C4-2B (cell line): ENCODE measurements at regions not wholly inside any gene's neighbourhood (a gene's known extent, or its start where the extent isn't known, plus 50 kb on each side); places are given as distances from the start of the nearest gene placed in this dataset.
A peak's percentile ranks its signal among the peaks of the same experiment; 100 is the strongest.

Experiments used
- H3K27ac ChIP-seq: fragments of 450-650 bp; 2 replicates; pipeline ENCODE4 v1.5.1; 2017
- CTCF ChIP-seq: fragments of 450-650 bp; conservative IDR thresholded peaks from 2 replicates; pipeline ENCODE4 v1.5.1; 2017; ENCODE audit warnings: mild to moderate bottlenecking
- ZFX ChIP-seq: fragments of 450-650 bp; IDR thresholded peaks from 2 replicates; pipeline ENCODE4 v1.6.1; 2017

- no peak overlapping the region for H3K27ac ChIP-seq
- TF ChIP-seq ZFX (no peak), CTCF (no peak)
These were observed 1065.8 kb upstream of the MIR17HG start for GRCh38 chr13:90281709-90282108.

DNA sequence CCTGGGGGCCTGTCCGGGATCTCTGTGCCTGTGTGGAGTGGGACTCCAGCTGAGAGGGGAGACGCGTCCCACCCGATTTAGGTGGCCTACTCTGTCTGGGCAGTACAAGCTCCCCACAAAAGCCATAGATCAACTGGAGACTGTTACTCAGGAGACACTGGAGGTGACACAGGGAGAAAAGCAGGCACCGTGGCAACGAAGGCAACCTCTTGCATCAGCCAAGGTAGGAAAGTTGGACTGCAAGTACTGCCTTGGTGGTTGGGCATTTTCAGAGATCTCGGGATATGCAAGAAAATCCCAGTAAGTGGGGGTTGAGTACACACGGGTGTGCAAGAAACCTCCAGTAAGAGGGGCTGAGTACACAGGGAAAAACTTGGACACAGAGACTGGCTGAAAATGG, 1060.0 kb upstream of the MIR17HG start:
- no peak overlapping the region for H3K27ac ChIP-seq
- no peak for TF ChIP-seq ZFX
- no peak for TF ChIP-seq CTCF

GRCh38 chr13:90293793-90294361, 1053.6 kb upstream of the MIR17HG start:
- TF ChIP-seq ZFX (no peak), CTCF (no peak)
- no peak overlapping the region for H3K27ac ChIP-seq

- no peak for TF ChIP-seq CTCF
- no peak for TF ChIP-seq ZFX
- H3K27ac ChIP-seq: no peak overlapping the region
These were observed 1048.2 kb upstream of the MIR17HG start for GRCh38 chr13:90299238-90299637.

GRCh38 chr13:90300015-90300414, 1047.5 kb upstream of the MIR17HG start:
- TF ChIP-seq CTCF (no peak), ZFX (no peak)
- no peak overlapping the region for H3K27ac ChIP-seq

DNA sequence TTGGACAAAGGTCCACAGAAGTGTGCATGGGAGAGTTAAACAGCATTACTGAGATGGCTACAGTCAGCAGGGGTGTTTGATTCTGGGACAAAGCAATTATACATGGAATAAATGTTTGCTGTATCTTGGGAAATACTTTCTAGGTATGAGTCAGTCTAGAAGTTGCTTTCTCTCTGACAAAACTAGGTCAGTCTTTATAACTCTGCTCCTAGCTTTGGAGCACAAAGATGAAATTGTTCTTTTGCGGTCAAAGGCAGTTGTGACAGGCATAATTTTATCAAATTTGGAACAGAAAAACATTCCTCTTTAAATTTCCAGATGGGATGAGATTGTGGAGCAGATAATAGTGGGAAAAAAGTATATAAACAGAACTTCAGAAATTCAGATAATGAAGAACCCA, 1045.4 kb upstream of the MIR17HG start:
- TF ChIP-seq CTCF (no peak), ZFX (no peak)
- no peak overlapping the region for H3K27ac ChIP-seq

DNA sequence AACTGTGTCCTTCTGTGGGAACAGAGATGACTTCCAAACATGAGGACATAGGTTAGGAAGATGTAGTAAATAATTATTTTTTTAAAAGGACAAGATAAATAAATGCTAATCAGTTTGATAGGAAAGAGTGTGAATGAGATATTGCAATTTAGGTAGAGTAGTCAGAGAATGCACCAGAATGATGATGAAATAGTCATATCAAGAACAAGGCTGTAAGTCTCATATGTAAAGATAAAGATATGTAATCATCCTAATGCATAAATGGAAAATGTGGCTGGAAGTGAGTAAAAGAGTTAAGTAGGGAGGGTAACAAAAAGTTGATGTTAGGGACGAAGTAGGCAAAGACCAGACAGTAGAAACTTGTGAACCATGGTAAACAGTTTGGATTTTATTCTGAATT, 1041.7 kb upstream of the MIR17HG start:
- peak overlapping the region; percentile 55; the same call in 1 of the 2 replicates for H3K27ac ChIP-seq
- TF ChIP-seq CTCF (no peak), ZFX (no peak)
